GM21619 (cell line): ENCODE measurements at regions not wholly inside any gene's neighbourhood (a gene's known extent, or its start where the extent isn't known, plus 50 kb on each side); places are given as distances from the start of the nearest gene placed in this dataset.

ENCODE experiments used
- ATAC-seq: cut with Tn5 transposase; IDR thresholded peaks from one replicate; pipeline ENCODE4 v1.9.1; 2021; ENCODE audit not compliant: unreplicated experiment

- no peak for ATAC-seq
Measured at GRCh38 chr2:221710744-221711143, 138.6 kb upstream of the EPHA4 start.

- ATAC-seq: no peak
Measured at GRCh38 chr2:221708902-221709301, 136.8 kb upstream of the EPHA4 start.

- ATAC-seq: no peak
Measured at GRCh38 chr2:221705185-221705877, 133.2 kb upstream of the EPHA4 start.

- no peak for ATAC-seq
Measured at GRCh38 chr2:221704442-221704841, 132.3 kb upstream of the EPHA4 start.

GRCh38 chr2:221693365-221693764 is 121.3 kb upstream of the EPHA4 start:
- ATAC-seq: no peak

GRCh38 chr2:221691571-221691970 is 119.5 kb upstream of the EPHA4 start:
- ATAC-seq: no peak

GRCh38 chr2:221689140-221689539 is 117.0 kb upstream of the EPHA4 start:
- no peak for ATAC-seq

- no peak for ATAC-seq
Measured at GRCh38 chr2:221680548-221680947, 108.4 kb upstream of the EPHA4 start.

GRCh38 chr2:221677688-221678087 is 105.6 kb upstream of the EPHA4 start:
- no peak for ATAC-seq

GRCh38 chr2:221676566-221677172 is 104.6 kb upstream of the EPHA4 start:
- ATAC-seq: no peak

GRCh38 chr2:221675201-221675908 is 103.3 kb upstream of the EPHA4 start:
- ATAC-seq: no peak

GRCh38 chr2:221674446-221674845 is 102.3 kb upstream of the EPHA4 start:
- ATAC-seq: no peak

GRCh38 chr2:221673248-221673647 is 101.1 kb upstream of the EPHA4 start:
- ATAC-seq: no peak

- no peak for ATAC-seq
Measured at GRCh38 chr2:221671515-221671914, 99.4 kb upstream of the EPHA4 start.

GRCh38 chr2:221662689-221663391 is 90.7 kb upstream of the EPHA4 start:
- ATAC-seq: no peak

GRCh38 chr2:221657806-221658205 is 85.7 kb upstream of the EPHA4 start:
- ATAC-seq: no peak

GRCh38 chr2:221655300-221655699 is 83.2 kb upstream of the EPHA4 start:
- ATAC-seq: no peak

- ATAC-seq: no peak
Measured at GRCh38 chr2:221653182-221653581, 81.1 kb upstream of the EPHA4 start.

- ATAC-seq: no peak
Measured at GRCh38 chr2:221649051-221649775, 77.1 kb upstream of the EPHA4 start.

- ATAC-seq: no peak
Measured at GRCh38 chr2:221642447-221642846, 70.3 kb upstream of the EPHA4 start.
